ENCODE measurements at regions not wholly inside any gene's neighbourhood (a gene's known extent, or its start where the extent isn't known, plus 50 kb on each side); places are given as distances from the start of the nearest gene placed in this dataset.
A peak's percentile ranks its signal among the peaks of the same experiment; 100 is the strongest.
"Not testable (repeated sequence)": the region's sequence is repeated elsewhere in the genome, so short reads cannot be mapped to it uniquely, and the experiment has no call there.

DNA sequence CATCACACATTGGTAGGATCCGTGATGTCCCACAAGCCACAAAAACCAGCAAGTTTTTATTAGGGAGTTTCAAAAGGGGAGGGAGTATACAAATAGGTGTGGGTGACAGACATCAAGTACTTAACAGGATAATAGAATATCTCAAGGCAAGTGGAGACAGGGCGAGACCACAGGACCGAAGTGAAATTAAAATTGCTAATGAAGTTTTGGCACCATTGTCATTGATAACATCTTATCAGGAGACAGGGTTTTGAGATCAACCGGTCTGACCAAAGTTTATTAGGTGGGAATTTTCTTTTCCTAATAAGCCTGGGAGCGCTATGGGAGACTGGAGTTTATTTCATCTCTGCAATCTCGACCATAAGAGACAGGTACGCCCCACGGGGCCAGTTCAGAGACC lies 178.5 kb downstream of the OTOP1 start:
- not testable (repeated sequence) for DNase-seq

DNA sequence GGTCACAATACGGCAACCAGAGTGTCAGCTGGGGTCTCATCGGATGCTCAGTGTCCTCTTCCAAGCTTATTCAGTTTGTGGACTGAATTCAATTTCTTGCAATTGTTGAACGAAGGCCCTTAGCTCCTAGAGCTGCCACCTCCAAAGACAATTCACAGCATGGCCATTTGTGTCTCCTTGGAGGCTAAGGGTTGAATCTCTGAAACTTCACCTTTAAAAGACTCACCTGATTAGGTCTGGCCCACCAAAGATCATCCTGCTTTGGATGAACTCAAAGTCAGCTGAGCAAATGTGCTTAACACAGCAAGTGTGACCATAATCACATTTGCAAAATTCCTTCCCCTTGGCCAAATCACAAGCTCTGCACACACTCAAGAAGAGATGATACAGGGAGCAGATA lies 175.9 kb downstream of the OTOP1 start:
- DNase-seq, result not testable (repeated sequence)

DNA sequence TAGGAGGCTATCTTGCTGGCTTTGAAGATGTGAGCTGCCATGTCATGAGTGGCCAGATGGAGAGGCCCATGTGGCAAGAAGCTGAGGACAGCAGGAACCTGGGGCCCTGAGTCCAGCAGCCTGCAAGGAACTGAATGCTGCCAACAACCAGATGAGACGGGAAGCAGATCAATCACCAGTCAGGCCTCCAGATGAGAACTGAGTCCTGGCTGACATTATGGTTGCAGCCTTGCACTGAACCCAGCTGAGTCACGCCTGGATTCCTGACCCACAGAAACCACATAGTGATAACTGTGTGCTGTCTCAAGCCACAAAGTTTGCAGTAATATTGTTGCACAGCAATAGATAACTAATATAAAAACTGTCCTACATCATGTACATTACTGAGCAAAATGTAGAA lies 173.8 kb downstream of the OTOP1 start:
- DNase-seq, result not testable (repeated sequence)

DNA sequence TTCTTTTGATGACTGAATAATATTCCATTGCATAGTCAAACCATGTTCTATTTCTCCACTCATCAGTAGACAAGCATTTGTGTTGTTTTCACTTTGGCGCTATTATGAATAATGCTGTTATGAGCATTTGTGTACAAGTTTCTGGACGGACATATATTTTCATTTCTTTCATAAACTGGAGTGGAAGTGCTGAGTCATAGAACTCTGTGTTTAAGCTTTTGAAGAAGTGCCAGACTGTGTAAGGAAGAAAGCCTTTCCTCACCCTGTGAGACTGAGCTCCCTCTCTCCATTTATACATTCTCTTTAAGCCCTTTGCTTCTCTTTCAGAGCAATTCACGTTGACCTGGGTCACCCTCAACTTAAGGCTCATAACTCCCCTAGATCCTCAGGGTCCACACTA lies 169.5 kb downstream of the OTOP1 start:
- DNase-seq, result not testable (repeated sequence)

DNA sequence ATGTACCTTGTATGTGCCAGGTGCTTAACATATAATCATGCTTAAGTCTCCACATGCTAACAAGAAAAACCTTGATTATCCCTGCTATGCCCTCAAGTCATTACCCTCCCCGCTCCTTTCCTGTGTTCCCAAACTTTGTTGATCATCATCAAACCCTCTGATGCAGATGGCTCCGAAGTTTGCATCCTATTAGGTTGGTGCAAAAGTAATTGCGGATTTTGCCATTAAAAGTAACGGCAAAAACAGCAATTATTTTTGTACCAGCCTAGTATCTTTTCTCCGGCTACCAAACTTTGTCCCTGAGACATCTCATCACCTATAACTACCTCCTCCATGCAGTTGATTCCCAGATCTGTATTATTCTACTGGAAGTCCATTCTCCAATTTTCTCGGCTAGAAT lies 142.6 kb downstream of the OTOP1 start:
- DNase-seq, result not testable (repeated sequence)

DNA sequence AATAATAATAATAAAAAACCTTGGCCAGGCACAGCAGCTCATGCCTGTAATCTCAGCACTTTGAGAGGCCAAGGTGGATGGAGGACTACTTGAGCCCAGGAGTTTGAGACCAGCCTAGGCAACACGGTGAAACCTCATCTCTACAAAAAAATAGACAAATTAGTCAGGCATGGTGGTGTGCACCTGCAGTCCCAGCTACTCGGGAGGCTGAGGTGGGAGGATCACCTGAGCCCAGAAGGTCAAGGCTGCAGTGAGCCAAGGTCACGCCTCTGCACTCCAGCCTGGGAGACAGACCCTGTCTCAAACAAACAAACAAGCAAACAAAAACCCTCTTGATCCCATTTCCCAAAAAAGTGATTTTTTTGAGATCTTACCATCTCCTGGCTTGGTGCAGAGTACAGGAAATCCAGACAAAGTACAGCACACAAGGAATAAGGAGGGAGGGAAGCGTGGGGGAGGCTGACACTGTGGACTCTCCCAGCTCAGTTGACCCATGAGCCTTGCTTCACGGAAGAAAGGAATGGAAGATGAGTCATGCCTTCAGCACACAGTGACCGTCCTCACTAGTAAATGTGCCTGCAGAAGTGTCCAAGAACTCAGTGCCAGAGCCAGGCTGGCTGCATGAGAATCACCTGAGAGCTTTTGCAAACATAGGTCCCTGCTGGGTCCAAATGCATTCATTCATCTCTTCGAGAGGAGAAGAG lies 136.9 kb downstream of the OTOP1 start:
- not testable (repeated sequence) for DNase-seq

DNA sequence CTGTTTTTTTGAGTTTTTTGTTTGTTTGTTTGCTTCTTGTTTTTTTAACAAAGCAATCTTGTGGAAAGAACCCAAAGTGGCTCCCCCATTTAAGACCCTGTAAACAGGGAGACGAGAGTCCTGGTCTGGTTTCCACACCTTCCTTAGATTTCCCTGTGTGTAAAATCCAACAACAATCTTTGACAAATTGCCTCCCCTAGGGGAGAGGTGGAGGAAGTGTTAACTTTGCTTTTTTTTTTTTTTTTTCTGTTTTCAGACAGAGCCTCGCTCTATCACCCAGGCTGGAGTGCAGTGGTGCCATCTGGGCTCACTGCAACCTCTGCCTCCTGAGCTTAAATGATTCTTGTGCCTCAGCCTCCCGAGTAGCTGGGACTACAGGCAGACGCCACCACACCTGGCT lies 136.0 kb downstream of the OTOP1 start:
- DNase-seq, result not testable (repeated sequence)

DNA sequence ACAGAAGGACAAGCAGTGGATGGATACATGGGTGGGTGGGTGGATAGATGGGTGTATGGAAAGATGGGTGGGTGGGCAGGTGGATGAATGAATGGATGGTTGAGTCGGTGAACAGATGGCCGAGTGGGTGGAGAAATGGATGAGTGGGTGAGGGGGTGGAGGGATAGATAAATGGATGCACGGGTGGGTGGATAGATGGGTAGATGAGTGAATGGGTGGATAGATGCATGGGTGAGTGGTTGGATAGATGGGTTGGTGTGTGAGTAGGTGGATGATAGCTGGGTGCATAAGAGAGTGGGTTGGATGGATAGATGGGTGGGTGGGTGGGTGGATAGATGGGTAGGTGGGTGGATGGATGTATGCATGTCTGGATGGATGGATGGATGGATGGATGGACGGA lies 134.6 kb downstream of the OTOP1 start:
- not testable (repeated sequence) for DNase-seq

DNA sequence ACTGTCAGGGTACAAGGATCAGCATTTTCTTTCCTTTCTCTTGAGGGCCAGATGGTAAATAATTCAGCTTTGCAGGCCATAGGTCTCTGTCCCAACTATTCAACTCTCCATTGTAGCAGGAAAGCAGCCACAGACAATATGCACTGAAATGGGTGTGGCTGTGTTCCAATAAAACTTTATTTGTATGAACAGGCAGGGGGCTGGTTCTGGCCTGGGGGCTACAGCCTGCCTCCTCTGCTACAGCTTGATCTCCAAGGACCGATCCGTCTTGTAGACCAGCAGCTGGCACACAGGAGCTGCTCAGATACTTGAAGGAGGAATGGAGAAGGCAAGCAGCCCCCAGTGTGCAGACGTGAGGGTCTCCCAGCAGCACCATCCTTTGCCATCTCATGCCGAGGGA lies 127.1 kb downstream of the OTOP1 start:
- DNase-seq, result not testable (repeated sequence)

DNA sequence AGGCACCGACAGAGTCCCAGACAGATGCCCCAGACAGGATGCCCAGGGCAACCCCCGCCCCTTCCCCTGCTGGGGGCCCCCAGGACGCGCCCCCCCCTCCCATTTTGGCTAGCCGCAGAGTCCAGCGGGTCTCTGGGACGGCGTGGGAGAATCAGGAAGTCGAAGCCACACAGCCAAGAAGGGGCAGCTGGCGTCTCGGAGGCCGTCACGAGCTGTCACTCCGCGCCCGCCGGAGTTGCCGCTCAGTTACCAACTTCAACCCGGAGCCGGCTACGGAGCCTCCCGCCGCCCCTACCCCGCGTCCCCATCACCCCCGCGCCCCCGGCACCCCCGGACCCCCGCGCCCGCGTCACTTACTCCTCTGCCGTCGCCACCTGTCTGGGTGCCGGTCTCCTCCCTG lies 119.8 kb downstream of the OTOP1 start:
- not testable (repeated sequence) for DNase-seq

DNA sequence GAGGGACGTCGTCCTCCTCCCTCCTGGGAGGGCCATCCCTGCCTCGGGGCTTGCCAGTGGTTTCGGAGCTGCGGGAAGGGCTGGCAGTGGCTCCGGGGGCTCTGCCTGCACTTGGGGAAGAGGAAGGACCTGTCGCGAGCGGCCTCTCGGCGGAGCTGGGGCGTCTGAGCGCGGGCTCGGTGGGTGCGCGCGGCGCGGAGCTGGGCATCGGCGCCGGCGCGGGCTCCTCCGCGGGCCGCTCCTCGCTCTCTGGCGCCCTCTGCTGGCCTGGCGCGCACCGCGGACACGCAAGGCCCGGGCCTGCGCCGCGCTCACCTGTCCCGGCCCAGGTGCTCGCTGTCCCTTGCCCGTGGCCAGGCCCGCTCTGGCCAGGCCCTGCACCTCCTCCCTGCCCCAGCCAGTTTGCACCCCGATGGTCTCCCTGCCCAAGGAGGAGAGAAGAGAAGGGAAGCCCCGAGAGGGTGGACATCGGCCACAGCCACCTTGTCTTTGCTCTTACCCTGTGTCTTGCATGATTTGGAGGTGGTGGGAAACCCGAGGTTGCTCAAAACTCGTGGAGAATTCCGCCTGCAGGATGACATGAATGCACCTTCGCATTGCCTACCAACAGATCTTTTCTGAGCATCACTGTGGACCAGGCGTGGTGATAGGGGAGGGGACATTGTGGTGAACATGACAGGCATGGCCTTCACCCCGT lies 119.2 kb downstream of the OTOP1 start:
- peak; percentile 60 to 68 for DNase-seq

DNA sequence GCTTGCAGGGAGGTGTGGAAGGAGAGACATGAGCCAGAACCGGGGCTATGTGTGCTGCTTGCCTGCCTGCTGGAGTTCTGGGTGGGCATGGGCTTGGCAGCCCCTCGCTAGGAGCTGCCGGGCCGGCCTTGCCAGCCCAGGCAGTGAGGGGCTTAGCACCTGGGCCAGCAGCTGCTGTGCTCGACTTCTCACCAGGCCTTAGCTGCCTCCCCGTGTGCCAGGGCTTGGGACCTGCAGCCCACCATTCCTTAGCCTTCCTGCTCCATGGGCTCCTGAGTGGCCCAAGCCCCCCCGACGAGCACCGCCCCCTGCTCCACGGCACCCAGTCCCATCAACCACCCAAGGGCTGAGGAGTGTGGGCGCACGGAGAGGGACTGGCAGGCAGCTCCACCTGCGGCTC lies 111.3 kb downstream of the OTOP1 start:
- not testable (repeated sequence) for DNase-seq

DNA sequence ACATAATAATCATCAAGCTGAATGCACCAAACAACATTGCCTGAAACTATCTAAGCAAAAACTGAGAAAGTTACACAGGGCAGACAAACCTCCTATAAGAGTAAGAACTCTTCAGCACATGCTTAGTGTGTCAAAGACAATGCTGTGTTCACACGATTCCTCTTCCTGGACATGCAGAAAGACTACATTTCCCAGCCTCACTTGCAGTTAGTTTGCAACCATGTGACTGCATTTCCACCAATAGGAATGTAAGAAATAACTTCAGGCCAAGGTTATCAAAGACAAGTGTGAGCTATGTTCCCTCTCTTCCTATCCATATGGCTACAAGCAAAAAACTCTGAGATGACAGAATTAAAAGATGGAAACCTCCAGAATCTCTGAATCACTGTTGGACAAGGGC lies 109.8 kb downstream of the OTOP1 start:
- not testable (repeated sequence) for DNase-seq

DNA sequence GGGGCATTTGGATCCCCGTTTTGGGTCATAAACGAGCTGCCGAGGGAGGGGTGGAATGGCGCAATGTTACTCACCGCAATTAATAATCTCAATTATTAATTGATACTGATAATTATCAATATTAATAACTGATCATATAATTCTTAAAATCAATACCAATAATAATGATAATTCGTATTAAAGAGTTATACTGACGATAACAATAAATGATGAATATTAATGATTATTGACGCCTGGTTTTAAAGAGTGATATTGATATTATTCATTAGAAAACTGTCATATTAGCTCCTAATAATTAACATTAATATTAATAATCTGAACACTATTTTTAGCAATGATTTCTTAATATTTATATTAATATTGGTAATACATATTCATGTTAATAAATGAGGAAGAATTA lies 92.4 kb downstream of the OTOP1 start:
- DNase-seq, result not testable (repeated sequence)

DNA sequence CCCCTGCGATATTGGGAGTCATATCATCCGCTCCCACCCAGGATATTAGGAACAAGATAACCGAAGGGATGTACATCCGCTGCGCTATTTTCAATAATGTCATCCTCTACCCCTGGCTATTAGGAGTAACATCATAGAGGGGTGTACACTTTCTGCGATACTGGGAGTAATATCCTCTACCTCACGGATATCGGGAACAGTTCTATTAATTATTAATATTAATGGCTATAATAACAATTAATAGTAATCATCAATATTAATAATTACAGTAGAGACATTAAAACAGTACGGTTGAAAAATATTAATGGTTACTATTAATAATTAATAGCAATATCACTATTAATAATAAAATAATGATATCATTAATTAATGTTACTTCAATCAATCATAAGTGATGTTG lies 90.1 kb downstream of the OTOP1 start:
- not testable (repeated sequence) for DNase-seq
